ENCODE measurements at regions not wholly inside any gene's neighbourhood (a gene's known extent, or its start where the extent isn't known, plus 50 kb on each side); places are given as distances from the start of the nearest gene placed in this dataset.

- TF ChIP-seq CTCF (IDR thresholded peaks at IDR 0.05; ENCODE audit: insufficient read depth, low read depth, low read length), result no peak
- POLR2A ChIA-PET, result no interaction called here
- CTCF ChIA-PET, result interaction anchor here (1.1 kb wide), 1 partner anchor 11 kb away, joined by 3 read pairs; no protein-coding TSS in a partner anchor
These were observed 308.1 kb downstream of the OSR1 start for GRCh38 chr2:19050354-19050753.

GRCh38 chr2:19048593-19049266, 309.7 kb downstream of the OSR1 start:
- no peak for TF ChIP-seq CTCF (IDR thresholded peaks at IDR 0.05; ENCODE audit: insufficient read depth, low read depth, low read length)
- H3K36me3 ChIP-seq (ENCODE audit: control insufficient read depth, insufficient read depth, low read length), result no peaks in the 10 kb centered on the region
- POLR2A ChIA-PET, result no interaction called here
- CTCF ChIA-PET, result no interaction called here
- H3K27me3 ChIP-seq (ENCODE audit: control insufficient read depth, insufficient read depth, low read length), result no peaks in the 10 kb centered on the region
- DNase-seq (ENCODE audit: low read depth), result no peak
- no peak overlapping the region for H3K4me3 ChIP-seq (ENCODE audit: low read depth, low read length)

More at GRCh38 chr2:19050354-19050753, 308.1 kb downstream of the OSR1 start:
- Histone ChIP-seq H3K4me3 (ENCODE audit: low read depth, low read length) (no peak overlapping the region), H3K27me3 (ENCODE audit: control insufficient read depth, insufficient read depth, low read length) (no peaks in the 10 kb centered on the region), H3K36me3 (ENCODE audit: control insufficient read depth, insufficient read depth, low read length) (no peaks in the 10 kb centered on the region)
- DNase-seq (ENCODE audit: low read depth), result no peak

- CTCF ChIA-PET, result interaction anchor here (0.6 kb wide), 1 partner anchor 43 kb away, joined by 5 read pairs; no protein-coding TSS in a partner anchor
- POLR2A ChIA-PET, result no interaction called here
- H3K27me3 ChIP-seq (ENCODE audit: control insufficient read depth, insufficient read depth, low read length), result no peaks in the 10 kb centered on the region
- DNase-seq (ENCODE audit: low read depth), result no peak
- H3K4me3 ChIP-seq (ENCODE audit: low read depth, low read length), result no peak overlapping the region
- H3K36me3 ChIP-seq (ENCODE audit: control insufficient read depth, insufficient read depth, low read length), result no peaks in the 10 kb centered on the region
- TF ChIP-seq CTCF (IDR thresholded peaks at IDR 0.05; ENCODE audit: insufficient read depth, low read depth, low read length), result no peak
These were observed 311.2 kb downstream of the OSR1 start for GRCh38 chr2:19046986-19047780.

- TF ChIP-seq CTCF (IDR thresholded peaks at IDR 0.05; ENCODE audit: insufficient read depth, low read depth, low read length), result no peak
- ChIA-PET CTCF (no interaction called here), POLR2A (no interaction called here)
- Histone ChIP-seq H3K36me3 (ENCODE audit: control insufficient read depth, insufficient read depth, low read length) (no peaks in the 10 kb centered on the region), H3K4me3 (ENCODE audit: low read depth, low read length) (no peak overlapping the region), H3K27me3 (ENCODE audit: control insufficient read depth, insufficient read depth, low read length) (no peaks in the 10 kb centered on the region)
- DNase-seq (ENCODE audit: low read depth), result no peak
These were observed 313.3 kb downstream of the OSR1 start for GRCh38 chr2:19045151-19045550.

- H3K27me3 ChIP-seq (ENCODE audit: control insufficient read depth, insufficient read depth, low read length), result no peaks in the 10 kb centered on the region
- ChIA-PET CTCF (no interaction called here), POLR2A (no interaction called here)
- TF ChIP-seq CTCF (IDR thresholded peaks at IDR 0.05; ENCODE audit: insufficient read depth, low read depth, low read length), result no peak
- no peaks in the 10 kb centered on the region for H3K36me3 ChIP-seq (ENCODE audit: control insufficient read depth, insufficient read depth, low read length)
- no peak overlapping the region for H3K4me3 ChIP-seq (ENCODE audit: low read depth, low read length)
- DNase-seq (ENCODE audit: low read depth), result no peak
These were observed 314.5 kb downstream of the OSR1 start for GRCh38 chr2:19043893-19044292.

Measured in BJ (cell line).